ENCODE measurements at regions not wholly inside any gene's neighbourhood (a gene's known extent, or its start where the extent isn't known, plus 50 kb on each side); places are given as distances from the start of the nearest gene placed in this dataset.
"Not testable (repeated sequence)": the region's sequence is repeated elsewhere in the genome, so short reads cannot be mapped to it uniquely, and the experiment has no call there.

DNA sequence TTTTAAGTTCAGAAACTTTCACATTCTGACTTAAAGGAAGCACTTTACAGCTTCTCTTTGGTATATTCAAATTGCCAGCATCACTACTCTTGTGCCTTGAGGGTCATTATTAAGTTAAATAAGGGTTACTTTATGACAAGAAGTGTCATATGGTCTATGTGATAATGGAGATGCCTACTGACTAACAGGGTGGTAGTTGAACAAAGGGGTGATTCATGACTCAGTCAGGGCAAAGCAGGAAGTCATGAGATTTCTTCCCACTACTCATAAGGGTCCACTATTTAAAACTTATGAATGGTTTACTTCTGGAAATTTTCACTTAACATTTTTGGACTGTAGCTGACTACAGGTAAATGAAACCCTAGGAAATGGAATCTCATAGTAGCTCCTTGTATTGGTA is 938.3 kb upstream of the PTPRD start:
- no peak for DNase-seq

- no peak for DNase-seq
Observed at GRCh38 chr9:11558043-11558442, 945.2 kb upstream of the PTPRD start.

- DNase-seq, result no peak
Observed at GRCh38 chr9:11559001-11559776, 946.4 kb upstream of the PTPRD start.

- peak; percentile 38 for DNase-seq
Observed at GRCh38 chr9:11577522-11577921, 964.7 kb upstream of the PTPRD start.

- DNase-seq, result no peak
Observed at GRCh38 chr9:11595756-11596155, 983.0 kb upstream of the PTPRD start.

DNA sequence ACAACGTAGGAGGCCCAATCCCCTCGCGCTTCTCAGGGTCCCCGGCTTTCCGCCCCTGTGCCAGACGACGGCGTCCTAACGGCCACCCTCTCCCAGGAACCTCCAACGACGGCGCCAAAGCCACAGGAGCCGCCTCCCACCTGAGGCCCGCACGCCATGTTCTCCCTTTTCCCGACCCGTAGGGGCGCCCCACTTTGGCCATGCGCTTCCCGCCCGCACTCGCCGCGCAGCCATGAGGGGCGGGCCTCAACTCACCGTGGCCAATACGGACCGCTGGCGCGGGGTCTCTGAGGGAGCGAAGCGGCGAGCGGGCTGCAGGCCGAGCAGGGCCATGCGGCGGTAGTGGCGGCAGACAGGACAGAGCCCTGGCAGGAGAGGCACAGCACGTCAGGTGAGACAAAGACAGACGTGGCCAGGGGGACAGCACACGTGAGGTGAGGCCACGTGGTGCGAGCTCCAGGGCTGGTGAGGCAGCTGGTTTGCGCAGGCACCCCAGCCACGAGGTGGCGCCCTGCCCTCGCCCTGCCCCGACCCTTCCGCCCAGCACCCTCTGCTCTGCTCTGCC is 1005.5 kb upstream of the PTPRD start:
- no peak for DNase-seq

DNA sequence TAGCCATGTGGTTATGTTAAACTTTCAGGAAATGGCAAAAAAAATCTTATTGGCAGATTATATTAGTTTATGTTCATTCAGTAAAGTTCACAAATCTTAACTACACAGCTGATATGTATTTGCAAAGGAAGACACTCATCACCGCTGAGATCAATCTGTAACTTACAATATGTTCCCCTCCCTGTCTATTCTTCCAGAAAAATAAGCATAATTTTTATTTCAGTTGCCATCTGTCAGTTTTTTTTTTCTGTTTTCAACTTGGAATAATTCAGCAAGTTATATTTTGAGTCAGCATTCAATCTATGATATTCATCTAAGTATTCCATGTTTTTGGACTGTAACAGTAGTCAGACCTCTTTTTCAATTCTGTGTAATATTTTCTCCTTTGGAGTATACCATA is 1019.9 kb upstream of the PTPRD start:
- peak; percentile 32 for DNase-seq

DNA sequence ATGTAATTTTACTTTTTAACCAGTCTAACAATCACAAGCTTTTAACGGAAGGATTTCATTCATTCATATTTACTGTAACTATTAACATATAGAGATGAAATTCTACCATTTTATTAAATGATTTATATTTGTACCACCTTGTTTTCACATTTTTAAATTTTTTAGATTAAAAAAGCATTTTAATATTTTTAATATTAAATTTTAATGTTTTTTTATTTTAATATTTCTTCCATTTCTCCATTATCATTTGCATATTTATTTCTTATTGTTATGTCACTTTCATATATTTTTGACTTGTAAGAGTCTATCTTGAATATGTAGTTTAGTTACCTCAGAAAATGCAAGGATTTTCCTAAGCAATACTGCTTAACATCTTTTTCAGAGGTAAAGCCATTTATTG is 1034.0 kb upstream of the PTPRD start:
- no peak for DNase-seq

- DNase-seq, result no peak
Observed at GRCh38 chr9:11653867-11654266, 1039.3 kb upstream of the TYRP1 start.

DNA sequence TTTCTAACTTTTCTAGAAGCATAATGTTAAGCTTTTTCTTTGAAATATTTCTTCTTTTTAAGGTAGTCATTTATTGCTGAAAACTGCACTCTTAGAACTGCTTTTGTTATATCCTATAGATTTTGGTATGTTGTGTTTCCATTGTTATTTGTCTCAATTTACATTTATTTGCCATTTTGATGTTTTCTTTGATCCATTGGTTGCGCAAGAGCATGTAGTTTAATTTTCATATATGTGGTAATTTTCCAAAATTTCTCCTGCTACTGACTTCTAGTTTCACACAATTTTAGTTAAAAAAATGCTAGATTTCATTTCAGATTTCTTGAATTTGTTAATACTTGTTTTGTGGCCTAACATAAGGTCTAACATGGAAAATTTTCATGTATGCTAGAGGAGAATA is 1029.3 kb upstream of the TYRP1 start:
- no peak for DNase-seq

DNA sequence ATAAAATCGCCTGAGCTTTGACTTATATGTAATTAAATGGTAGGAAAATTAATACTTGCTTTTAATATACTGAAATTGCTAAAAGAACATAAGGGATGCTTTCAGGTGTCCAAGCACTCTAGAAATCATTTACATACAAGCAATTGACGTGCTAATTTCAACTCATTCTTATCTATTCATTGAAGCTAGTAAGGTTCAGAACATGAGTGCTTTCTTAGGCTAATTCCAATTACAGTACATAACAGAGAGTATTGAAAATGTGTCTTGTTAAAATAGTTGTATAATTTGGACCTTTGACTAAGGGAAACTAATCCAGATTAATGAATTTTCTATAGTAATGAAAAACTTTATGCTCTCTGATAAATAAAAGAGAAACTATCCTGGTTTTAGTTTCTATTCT is 1016.4 kb upstream of the TYRP1 start:
- no peak for DNase-seq

- DNase-seq, result peak; percentile 53
Observed at GRCh38 chr9:11686733-11687132, 1006.5 kb upstream of the TYRP1 start.

DNA sequence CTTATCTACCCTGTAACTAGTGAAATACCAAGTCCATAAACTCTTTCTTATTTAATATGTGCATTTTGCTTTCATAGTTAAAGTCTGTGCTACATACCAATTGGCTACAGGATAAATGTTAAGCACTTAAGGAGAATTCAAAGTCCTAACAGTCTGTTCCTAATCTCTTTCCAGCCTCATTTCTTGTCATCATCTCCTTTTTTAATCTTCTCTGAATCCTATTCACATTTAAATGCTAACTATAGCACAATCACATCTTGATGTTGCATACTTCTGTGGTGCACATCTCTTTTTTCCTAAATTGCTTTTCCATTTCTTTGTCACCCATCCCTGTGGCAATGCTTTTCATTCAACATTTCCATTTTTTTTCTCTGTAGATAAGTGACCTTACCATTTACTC is 996.1 kb upstream of the TYRP1 start:
- DNase-seq, result no peak

GRCh38 chr9:11701706-11702105 is 991.5 kb upstream of the TYRP1 start:
- DNase-seq, result no peak

DNA sequence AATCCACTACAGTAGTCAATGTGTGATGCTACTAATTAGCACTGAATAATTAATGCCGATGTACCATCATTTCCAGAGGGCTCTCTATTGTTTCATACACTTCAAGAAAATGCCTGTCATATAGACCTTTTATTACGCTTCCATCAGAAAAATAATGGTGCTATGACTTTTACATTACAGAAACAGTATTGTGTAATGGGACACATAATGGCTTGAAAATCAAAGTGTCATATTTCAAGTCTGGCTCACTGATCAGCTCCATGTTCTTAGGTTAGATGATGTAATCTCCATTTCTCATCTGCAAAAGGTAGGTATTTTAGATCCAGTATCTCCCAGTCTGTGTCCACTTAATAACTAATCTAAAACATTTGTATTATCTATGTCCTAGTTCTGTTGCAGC is 990.6 kb upstream of the TYRP1 start:
- no peak for DNase-seq

DNA sequence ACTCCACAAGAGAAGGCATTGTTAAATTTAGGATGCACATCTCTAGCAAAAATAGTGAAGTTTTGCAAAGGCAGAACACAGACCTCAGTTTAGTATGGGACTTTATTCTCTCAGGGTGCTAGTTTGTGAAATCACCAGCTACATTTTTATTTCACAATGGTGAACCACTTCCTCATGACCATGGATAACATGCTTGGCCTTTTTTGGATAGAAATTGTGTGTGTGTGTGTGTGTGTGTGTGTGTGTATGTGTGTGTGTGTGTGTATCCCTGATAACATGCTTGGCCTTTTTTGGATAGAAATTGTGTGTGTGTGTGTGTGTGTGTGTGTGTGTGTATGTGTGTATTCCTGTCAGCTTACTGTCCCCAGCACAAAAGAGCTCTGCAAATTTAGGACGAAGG is 989.0 kb upstream of the TYRP1 start:
- DNase-seq, result not testable (repeated sequence)

DNA sequence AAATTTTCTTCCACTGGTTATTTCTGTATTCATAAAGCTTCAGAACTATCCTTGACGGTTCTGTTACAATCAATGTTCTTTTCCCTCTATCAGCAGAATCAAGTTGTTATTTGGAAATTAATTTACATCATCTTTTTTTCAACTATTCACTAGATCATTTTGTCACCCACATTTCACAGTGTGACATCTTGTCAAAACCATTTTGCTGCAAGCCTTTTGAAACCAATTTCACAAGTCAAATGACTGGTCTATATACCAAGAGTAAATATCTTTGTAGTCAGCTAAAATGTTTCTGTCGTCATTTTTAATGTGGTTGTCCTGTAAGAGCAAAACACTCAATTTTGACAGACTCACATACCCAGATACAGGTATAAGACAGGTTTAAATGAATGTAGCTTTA is 984.3 kb upstream of the TYRP1 start:
- no peak for DNase-seq

- DNase-seq, result no peak
Observed at GRCh38 chr9:11709567-11709966, 983.6 kb upstream of the TYRP1 start.

DNA sequence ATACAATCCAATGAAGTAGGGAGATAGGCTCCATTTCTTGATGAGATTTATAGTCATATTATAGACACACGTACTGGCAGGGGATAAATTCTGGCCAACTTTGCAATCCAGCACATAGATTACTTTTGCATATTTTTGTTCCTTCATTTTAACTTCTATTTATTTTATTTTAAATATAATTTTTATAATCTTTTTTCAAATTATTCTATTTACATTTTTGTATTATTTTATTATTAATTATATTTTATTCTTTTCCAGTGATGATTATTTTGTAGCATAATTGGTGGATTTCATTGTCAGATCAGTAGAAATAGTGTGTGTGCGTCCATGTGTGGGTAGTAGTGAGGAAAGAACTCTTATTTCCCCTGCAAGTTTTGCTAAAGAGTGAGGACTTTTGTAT is 980.1 kb upstream of the TYRP1 start:
- no peak for DNase-seq

DNA sequence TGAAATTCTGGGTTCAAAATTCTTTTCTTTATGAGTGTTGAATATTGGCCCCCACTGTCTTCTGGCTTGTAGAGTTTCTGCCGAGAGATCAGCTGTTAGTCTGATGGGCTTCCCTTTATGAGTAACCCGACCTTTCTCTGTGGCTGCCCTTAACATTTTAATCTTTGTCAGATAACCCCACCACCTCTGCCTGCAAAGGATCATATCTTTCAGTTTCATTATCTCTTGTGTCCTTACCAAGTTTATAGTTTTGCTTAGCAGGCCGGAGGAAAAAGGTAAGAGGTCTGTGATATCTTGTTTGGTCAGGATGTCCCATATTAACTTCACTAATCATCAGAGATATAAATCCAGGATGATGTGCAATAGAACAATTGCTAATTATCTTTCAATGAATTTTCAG is 970.2 kb upstream of the TYRP1 start:
- DNase-seq, result no peak

- no peak for DNase-seq
Observed at GRCh38 chr9:11726659-11727058, 966.5 kb upstream of the TYRP1 start.

- DNase-seq, result no peak
Observed at GRCh38 chr9:11735391-11735790, 957.8 kb upstream of the TYRP1 start.

- no peak for DNase-seq
Observed at GRCh38 chr9:11742471-11742870, 950.7 kb upstream of the TYRP1 start.

GRCh38 chr9:11743356-11743755 is 949.8 kb upstream of the TYRP1 start:
- DNase-seq, result no peak

DNA sequence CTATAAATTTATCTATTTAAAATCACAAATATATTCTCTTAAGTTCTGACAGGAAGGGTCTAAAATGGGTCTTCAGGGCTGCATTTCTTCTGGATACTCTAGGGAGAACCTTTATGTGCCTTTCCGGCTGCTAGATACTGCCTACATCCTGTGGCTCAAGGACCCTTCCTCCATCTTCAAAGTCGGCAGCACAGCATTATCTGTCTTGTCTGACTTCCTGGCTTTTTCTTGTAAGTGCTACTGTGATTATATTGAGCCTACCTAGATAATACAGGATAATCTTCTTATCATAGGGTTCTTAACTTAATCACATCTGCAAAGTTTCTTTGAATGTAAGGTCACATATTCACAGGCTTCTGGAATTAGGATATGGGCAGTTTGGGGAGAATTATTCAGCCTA is 943.8 kb upstream of the TYRP1 start:
- no peak for DNase-seq
